Globus pallidus (tissue), 1 donor: ENCODE measurements at regions not wholly inside any gene's neighbourhood (a gene's known extent, or its start where the extent isn't known, plus 50 kb on each side); places are given as distances from the start of the nearest gene placed in this dataset.

ENCODE experiments used
- DNase-seq: peaks from one replicate; pipeline ENCODE4 v3.0.0-alpha.2; 2015; ENCODE audit warnings: low spot score

DNA sequence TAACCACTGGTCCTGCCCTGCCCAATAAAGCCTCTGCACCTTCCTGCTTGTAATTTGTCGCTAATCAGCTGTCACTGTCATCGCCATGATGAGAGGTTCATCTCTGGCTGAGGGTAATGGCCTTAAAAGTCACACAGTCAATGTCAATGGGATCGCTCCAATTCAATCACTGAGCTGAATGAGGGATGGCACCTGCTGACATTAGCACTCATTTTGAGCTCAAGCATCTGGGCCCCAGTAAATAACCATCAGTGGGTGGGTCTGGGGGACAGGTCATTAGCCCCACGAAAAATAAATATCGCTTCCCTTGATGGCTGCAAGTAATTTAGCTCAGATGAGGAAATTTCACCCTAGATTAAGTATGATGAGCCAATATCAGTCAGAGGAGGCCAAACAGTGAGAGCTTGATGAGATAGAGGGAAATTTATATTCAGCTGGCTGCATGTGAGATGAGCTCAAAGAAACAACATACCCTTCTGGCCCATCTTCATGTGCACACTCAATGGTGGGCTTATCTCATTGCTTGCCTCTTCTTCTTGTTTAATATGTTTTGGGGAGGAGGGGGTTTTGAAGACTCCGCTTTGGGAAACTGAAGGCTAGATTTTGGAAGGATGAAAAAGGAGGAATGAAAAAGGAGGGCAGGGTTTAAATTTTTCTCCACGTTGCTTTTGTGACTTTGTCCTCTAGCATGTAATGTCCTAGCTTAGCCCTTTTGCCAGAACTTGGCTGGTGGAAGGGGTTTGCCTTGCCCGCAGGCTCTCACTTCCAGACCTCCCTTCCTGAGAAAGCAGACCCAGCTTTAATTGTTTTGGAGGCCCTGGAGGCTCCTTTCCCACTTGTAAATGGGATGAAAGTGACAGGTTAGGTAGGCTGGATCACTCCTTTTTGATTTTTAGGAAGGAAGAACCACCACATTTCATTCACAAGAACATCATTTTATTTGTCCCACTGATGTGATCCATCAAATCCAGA is 84.8 kb upstream of the PAQR3 start:
- no peak for DNase-seq

- DNase-seq: no peak
These were observed 83.3 kb upstream of the PAQR3 start for GRCh38 chr4:79022529-79022928.

DNA sequence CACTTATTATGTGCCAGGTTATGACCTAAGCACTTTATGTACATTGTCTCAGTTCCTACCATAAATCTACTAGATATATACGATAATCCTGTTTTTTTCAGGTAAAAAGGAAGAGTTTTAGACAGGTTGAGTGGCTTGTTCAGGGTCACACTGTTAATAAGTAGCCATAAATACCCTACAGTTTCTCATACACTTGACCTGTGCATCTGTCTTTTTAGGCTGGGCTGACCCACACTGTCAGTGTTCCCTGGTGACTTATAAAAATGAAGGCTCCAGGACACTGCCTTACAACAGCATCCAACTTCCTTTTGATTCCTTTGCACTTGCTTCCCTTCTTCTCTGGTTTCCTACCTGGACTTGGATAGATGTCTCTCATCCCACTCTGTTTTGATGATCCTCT is 78.2 kb upstream of the PAQR3 start:
- no peak for DNase-seq

DNA sequence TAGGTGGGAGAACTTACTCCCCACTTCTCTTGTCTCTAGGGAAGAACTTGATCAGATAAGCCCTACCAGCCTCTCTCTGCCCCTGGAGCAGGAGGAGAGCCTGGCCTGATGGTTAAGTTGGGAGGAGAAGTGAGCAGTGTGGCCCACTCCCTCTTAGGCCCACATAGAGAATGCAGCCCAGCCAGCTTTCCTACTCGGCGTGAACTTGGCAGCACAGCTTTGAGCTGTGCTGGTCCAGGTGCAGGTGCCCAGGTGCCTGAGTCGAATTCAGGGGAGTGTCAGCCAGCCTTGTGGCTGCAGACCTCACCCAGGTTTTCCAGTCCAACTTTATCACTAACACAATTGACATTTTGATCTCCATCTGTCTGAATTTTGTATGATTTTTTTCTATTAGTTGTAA is 77.6 kb upstream of the PAQR3 start:
- DNase-seq: no peak

- no peak for DNase-seq
These were observed 76.2 kb upstream of the PAQR3 start for GRCh38 chr4:79015411-79015810.

DNA sequence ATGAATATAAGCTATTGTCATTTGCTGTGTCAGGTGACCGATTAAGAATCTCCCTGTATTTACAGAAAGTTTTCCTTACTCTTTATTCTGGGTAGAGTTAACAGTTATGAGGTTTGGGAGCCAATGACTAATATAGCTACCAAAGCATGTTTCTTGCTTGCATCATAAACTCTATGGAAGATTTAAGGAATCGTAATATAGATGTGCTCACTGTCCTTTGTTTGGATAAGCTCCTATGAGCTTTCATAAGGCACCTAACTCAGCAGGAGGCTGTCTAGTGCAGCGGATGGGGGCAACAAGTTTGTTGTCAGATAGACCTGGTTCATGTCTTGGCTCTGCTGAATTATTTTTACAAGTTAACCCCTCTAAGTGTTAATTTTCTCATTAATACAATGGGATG is 75.0 kb upstream of the PAQR3 start:
- DNase-seq: no peak

GRCh38 chr4:79013756-79014155 is 74.5 kb upstream of the PAQR3 start:
- DNase-seq: no peak

DNA sequence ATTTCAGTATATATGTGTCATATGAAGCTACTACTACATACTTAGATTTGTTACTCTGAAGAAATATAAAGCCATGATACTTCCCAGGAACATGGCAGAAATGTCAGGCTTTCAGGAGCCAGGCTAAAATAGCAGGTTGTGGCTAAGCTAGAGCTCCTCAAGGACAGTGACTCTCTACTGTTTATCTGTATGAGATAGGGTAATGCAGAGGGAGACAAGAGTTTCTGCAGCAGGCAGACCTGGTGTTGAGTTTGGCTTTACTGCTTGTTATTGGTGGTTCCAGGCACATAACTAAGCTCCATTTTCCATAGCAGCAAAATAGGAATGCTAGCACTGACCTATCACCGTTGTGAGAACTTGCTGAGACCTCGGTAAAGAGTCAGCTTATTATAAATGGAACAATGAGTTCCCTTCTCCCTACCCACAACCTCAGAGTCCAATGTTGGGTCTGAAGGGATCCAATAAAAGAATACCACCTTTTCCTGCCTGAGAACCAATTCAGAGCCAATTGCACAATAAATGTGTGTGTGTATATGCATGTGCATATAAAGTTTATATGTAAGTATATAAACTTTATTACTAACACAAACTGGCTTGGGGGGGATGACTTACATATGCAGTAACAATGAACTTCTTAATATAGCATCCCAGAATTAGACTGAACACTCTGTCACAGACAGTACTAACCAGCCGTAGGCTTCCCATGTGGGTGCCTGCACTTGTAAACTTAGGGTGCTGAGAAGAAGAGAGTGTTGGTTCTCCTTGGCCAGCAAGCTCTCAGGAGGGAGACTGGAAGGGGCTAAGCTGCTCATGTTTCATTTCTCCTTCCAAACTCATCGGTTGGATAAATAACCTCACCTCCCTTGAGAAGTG is 51.9 kb upstream of the PAQR3 start:
- no peak for DNase-seq

DNA sequence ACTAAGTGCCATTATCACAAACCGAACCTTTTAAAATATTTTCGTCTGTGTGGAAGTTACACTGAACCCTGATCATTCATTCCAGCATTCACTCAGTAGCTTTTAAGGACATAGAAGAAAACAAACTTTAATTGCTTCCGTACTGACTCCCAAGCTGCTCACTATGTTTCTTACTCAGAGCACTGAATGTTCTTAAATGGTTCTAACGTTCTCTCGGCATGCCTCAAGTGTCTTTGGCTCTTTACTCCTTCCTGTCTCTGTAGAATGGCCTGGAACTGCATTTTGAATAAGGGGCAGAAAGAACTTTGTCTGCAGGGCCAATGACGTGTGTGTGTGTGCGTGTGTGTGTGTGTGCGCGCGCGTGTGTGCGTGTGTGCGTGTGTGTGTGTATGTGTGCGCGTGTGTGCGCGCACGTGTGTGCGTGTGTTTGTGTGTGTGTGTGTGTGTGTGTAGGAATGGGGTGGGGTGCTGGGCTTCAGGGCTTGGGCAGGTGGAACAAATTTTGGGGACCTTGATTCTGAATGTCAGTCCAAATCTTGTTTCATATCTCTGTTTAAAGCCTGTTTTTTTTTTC is 50.5 kb upstream of the PAQR3 start:
- no peak for DNase-seq
